Calu3 (cell line): ENCODE measurements at regions not wholly inside any gene's neighbourhood (a gene's known extent, or its start where the extent isn't known, plus 50 kb on each side); places are given as distances from the start of the nearest gene placed in this dataset.

ENCODE experiments used
- BruUV-seq: library from RNA; stranded (reverse); fragments of 400-500 nt; replicated peaks from 2 replicates; lab custom pipeline; 2021; lab: Mats Ljungman, UMichigan
- CTCF ChIA-PET: fragments of 300-600 bp; sonication (Branson Sonifier 250); formaldehyde crosslinking; loops from one replicate; lab custom pipeline; 2022; ENCODE audit warnings: antibody characterized with exemption; lab: Charles Lee
- DNase-seq: peaks from one replicate; pipeline ENCODE4 v3.0.0; 2022
- H3K27ac Mint-ChIP-seq: one replicate; pipeline ENCODE4 v1.8.0; 2022; ENCODE audit warnings: mixed read lengths; ENCODE audit not compliant: unreplicated experiment
- H3K27me3 Mint-ChIP-seq: one replicate; pipeline ENCODE4 v1.8.0; 2022; ENCODE audit warnings: mixed read lengths; ENCODE audit not compliant: unreplicated experiment
- H3K36me3 Mint-ChIP-seq: one replicate; pipeline ENCODE4 v1.8.0; 2022; ENCODE audit warnings: mild to moderate bottlenecking, moderate library complexity, mixed read lengths; ENCODE audit not compliant: insufficient read depth, unreplicated experiment
- H3K4me1 Mint-ChIP-seq: one replicate; pipeline ENCODE4 v1.8.0; 2022; ENCODE audit warnings: mild to moderate bottlenecking, low read depth, mixed read lengths; ENCODE audit not compliant: unreplicated experiment
- H3K4me3 Mint-ChIP-seq: one replicate; pipeline ENCODE4 v1.8.0; 2022; ENCODE audit warnings: mild to moderate bottlenecking, low read depth, moderate library complexity, mixed read lengths; ENCODE audit not compliant: unreplicated experiment
- H3K9me3 Mint-ChIP-seq: one replicate; pipeline ENCODE4 v1.8.0; 2022; ENCODE audit warnings: low read depth, mixed read lengths; ENCODE audit not compliant: unreplicated experiment
- intact Hi-C: fragments of 100-400 bp; cut with micrococcal nuclease; formaldehyde crosslinking; loops from one replicate; pipeline ENCODE4 v1.10.0; 2022; ENCODE audit not compliant: unreplicated experiment
- TF ChIP-seq, protein P1 (sequence below): fragments of 200-600 bp; IDR thresholded peaks from one replicate; pipeline ENCODE4 v1.8.0; 2022; ENCODE audit warnings: antibody characterized with exemption; ENCODE audit not compliant: unreplicated experiment

DNA sequence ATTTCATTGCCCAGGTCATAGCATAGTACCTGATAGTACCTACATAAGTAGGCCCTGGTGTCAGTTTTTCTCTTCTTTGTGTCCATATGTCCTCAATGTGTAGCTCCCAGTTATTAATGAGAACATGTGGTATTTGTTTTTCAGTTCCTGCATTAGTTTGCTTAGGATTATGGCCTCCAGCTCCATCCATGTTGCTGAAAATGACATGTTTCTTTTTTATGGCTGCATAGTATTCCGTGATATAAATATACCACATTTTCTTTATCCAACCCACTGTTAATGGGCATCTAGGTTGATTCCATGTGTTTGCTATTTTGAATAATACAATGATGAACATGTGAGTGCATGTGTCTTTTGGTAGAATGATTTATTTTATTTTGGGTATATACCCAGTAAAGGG, 641.6 kb downstream of the RFPL4B start:
- TF ChIP-seq, protein P1, sequence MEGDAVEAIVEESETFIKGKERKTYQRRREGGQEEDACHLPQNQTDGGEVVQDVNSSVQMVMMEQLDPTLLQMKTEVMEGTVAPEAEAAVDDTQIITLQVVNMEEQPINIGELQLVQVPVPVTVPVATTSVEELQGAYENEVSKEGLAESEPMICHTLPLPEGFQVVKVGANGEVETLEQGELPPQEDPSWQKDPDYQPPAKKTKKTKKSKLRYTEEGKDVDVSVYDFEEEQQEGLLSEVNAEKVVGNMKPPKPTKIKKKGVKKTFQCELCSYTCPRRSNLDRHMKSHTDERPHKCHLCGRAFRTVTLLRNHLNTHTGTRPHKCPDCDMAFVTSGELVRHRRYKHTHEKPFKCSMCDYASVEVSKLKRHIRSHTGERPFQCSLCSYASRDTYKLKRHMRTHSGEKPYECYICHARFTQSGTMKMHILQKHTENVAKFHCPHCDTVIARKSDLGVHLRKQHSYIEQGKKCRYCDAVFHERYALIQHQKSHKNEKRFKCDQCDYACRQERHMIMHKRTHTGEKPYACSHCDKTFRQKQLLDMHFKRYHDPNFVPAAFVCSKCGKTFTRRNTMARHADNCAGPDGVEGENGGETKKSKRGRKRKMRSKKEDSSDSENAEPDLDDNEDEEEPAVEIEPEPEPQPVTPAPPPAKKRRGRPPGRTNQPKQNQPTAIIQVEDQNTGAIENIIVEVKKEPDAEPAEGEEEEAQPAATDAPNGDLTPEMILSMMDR, result no peak

DNA sequence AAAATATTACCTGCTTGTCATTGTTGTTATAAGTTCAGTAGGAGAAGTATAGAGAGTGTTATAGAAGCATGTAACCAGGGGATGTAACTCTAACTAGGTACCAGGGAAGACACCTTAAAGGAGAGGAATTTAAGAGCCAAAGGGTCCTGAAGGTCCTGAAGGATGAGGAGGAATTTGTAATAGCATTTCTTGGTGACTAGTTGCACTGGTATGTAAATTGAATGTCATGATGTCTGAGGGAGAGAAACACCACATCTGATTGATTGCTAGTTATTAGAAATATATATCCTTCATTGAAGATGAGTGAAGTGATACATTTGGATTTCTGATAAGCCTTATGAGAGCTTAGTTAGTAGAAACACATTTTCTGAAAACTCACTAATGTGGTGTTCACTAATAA, 643.8 kb downstream of the RFPL4B start:
- Mint-ChIP-seq H3K4me3 (no peak overlapping the region), H3K36me3 (no peaks in the 10 kb centered on the region), H3K9me3 (no peaks in the 10 kb centered on the region), H3K27me3 (no peaks in the 10 kb centered on the region), H3K27ac (no peak overlapping the region), H3K4me1 (no peaks in the 10 kb centered on the region)
- no peak for DNase-seq
- CTCF ChIA-PET, result no interaction called here
- TF ChIP-seq, protein P1, result no peak
- intact Hi-C loops, result no loop called here
- no TSS peak for BruUV-seq

More for the DNA sequence above, 641.6 kb downstream of the RFPL4B start:
- no peaks in the 10 kb centered on the region for H3K4me1 Mint-ChIP-seq
- no peak for DNase-seq
- no peak overlapping the region for H3K27ac Mint-ChIP-seq
- CTCF ChIA-PET, result no interaction called here
- no peaks in the 10 kb centered on the region for H3K9me3 Mint-ChIP-seq
- no peaks in the 10 kb centered on the region for H3K36me3 Mint-ChIP-seq
- BruUV-seq, result no TSS peak
- H3K4me3 Mint-ChIP-seq, result no peak overlapping the region
- H3K27me3 Mint-ChIP-seq, result no peaks in the 10 kb centered on the region
- intact Hi-C loops, result no loop called here

DNA sequence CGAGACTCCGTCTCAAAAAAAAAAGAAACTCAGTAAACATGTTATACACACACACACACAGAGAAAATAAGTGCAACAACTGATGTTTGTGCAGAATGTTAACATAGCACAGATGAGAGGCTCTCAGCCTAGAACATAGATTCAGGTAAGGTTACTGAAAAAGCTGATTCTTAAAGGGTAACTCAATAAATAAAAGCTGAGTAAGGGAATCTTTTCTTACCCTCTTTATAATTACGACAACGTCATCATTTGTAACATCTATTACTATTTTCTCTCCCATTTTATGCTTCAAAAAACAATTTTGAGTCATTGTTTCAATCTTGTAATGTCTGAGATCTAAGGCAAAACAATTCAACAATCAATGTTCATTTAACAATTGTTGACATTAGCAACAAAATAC, 644.8 kb downstream of the RFPL4B start:
- Mint-ChIP-seq H3K27ac (no peak overlapping the region), H3K27me3 (no peaks in the 10 kb centered on the region), H3K4me1 (no peaks in the 10 kb centered on the region), H3K4me3 (no peak overlapping the region), H3K9me3 (no peaks in the 10 kb centered on the region), H3K36me3 (no peaks in the 10 kb centered on the region)
- CTCF ChIA-PET, result no interaction called here
- intact Hi-C loops, result no loop called here
- BruUV-seq, result no TSS peak
- TF ChIP-seq, protein P1, result no peak
- DNase-seq, result no peak

DNA sequence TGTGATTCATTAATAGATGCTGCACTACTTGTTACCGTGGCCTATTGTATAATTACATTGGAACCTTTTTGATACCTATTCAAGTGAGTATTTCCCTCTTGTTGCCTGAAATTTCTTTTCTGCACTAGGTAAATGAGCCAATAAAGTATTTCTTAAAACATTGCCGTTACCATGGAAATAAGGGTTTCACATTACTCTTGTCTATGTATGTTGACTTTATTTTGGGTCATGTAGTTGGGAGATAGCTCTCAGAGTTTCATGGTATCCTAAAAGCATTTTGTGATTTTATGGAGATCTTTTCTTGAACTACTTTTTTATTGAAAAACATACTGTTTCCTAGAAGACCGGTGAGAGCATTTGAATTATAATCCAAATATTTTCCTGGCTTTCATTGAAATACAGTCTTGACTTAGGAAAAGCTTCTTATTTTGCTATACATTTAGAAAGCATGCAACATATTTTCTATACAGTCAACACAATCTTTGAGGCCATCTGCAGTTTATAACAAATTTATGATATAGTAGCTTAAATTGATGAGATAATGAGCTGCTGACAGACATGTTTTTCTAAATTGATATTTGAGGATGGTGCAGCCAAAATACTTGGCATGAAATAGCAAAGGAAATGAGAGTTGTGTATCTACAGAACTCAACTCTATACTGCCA, 650.4 kb downstream of the RFPL4B start:
- TF ChIP-seq, protein P1, result no peak
- DNase-seq, result no peak
- CTCF ChIA-PET, result no interaction called here
- H3K27me3 Mint-ChIP-seq, result no peaks in the 10 kb centered on the region
- intact Hi-C loops, result no loop called here
- H3K4me1 Mint-ChIP-seq, result no peaks in the 10 kb centered on the region
- no peak overlapping the region for H3K4me3 Mint-ChIP-seq
- no peaks in the 10 kb centered on the region for H3K36me3 Mint-ChIP-seq
- no peak overlapping the region for H3K27ac Mint-ChIP-seq
- no TSS peak for BruUV-seq
- no peaks in the 10 kb centered on the region for H3K9me3 Mint-ChIP-seq
